ENCODE measurements at regions not wholly inside any gene's neighbourhood (a gene's known extent, or its start where the extent isn't known, plus 50 kb on each side); places are given as distances from the start of the nearest gene placed in this dataset.

DNA sequence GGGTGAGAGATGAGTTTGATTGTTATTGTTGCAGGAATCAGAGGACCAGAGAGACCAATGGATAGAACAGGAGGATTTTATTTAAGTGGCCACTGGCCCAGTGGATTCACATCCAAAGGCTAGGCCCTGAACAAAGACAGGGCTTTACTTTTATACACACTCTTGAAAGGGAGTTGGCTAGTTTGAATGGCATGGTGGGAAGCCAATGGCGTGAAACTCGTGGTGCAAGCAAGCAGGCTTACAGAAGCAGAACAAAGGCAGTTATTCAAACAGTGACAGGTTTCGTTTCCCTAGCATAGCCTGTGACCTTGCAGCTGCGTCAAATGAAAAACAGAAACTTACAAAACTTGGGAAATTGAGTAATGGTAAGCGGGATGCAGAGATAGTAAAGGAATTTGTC lies 110.2 kb upstream of the PRDX4 start:
- TF ChIP-seq POLR2A (IDR thresholded peaks at IDR 0.05; ENCODE audit: low read depth, low read length) (no peak), POLR2AphosphoS5 (IDR thresholded peaks at IDR 0.05; ENCODE audit: low read depth, low read length) (no peak)
